B cell (primary cell): ENCODE measurements at regions not wholly inside any gene's neighbourhood (a gene's known extent, or its start where the extent isn't known, plus 50 kb on each side); places are given as distances from the start of the nearest gene placed in this dataset.

Experiments used
- ATAC-seq: fragments of 200-7000 bp; cut with Tn5 transposase; one replicate; pipeline ENCODE4 v1.10.0; 2021; ENCODE audit warnings: low read depth, mild to moderate bottlenecking, moderate number of reproducible peaks, moderate library complexity
- CTCF ChIA-PET: fragments of 350-600 bp; sonication (Branson Sonifier 250); formaldehyde crosslinking; loops from one replicate; lab custom pipeline; 2021; ENCODE audit warnings: antibody characterized with exemption, inconsistent platforms; lab: Charles Lee
- POLR2A ChIA-PET: fragments of 350-600 bp; sonication (Branson Sonifier 250); formaldehyde crosslinking; loops from one replicate; lab custom pipeline; 2021; ENCODE audit warnings: antibody characterized with exemption; lab: Charles Lee
- DNase-seq: peaks from one replicate; pipeline ENCODE4 v3.0.0; 2013
- H2AFZ ChIP-seq: 2 replicates; pipeline ENCODE4 v1.6.1; 2012; ENCODE audit warnings: mild to moderate bottlenecking, low read depth, low read length; ENCODE audit not compliant: insufficient read depth, poor library complexity, severe bottlenecking
- H3K27ac ChIP-seq, 2 donors: 1 replicate in 1 of 2; 2 replicates in 1 of 2; pipeline ENCODE4 v1.5.1; 2012 to 2013; ENCODE audit warnings: low read length in 2 of 2, mild to moderate bottlenecking in 2 of 2, moderate library complexity in 1 of 2
- H3K27me3 ChIP-seq, 4 experiments: fragments of 200-600 bp in 1 of 4; sonication (generic) in 1 of 4; replicated peaks in 1 of 4; 1 replicate in 2 of 4; 2 replicates in 2 of 4; pipeline versions ENCODE4 v1.6.1 to v1.7.0; 2013 to 2016; ENCODE audit warnings: low read length in 3 of 4, mild to moderate bottlenecking in 2 of 4, mixed read lengths in 1 of 4, moderate library complexity in 1 of 4; ENCODE audit not compliant: insufficient read depth in 4 of 4, control insufficient read depth in 3 of 4; ENCODE audit errors: control extremely low read depth in 1 of 4
- H3K36me3 ChIP-seq, 2 experiments: replicated peaks in 1 of 2; 1 replicate in 1 of 2; 2 replicates in 1 of 2; pipeline versions ENCODE4 v1.6.1 to v1.7.1; 2013; ENCODE audit warnings: low read length in 1 of 2; ENCODE audit not compliant: insufficient read depth in 2 of 2, control insufficient read depth in 1 of 2; ENCODE audit errors: control extremely low read depth in 1 of 2, extremely low read depth in 1 of 2
- H3K4me1 ChIP-seq, 2 donors: fragments of 200-600 bp in 1 of 2; sonication (generic) in 1 of 2; 1 replicate in 1 of 2; 2 replicates in 1 of 2; pipeline versions ENCODE4 v1.5.1 to v1.6.1; 2013 to 2017; ENCODE audit warnings: low read length in 2 of 2; ENCODE audit not compliant: control insufficient read depth in 2 of 2, insufficient read depth in 2 of 2
- H3K4me2 ChIP-seq: replicated peaks from 2 replicates; pipeline ENCODE3; 2012; ENCODE audit warnings: mild to moderate bottlenecking, low read depth, low read length; ENCODE audit not compliant: poor library complexity, severe bottlenecking
- H3K4me3 ChIP-seq, 5 experiments: fragments of 200-600 bp in 1 of 5; sonication (generic) in 1 of 5; 1 replicate in 3 of 5; 2 replicates in 2 of 5; pipeline versions ENCODE4 v1.5.1 to v1.7.0; 2011 to 2016; ENCODE audit warnings: low read length in 4 of 5, mild to moderate bottlenecking in 4 of 5, low read depth in 2 of 5, control low read depth in 1 of 5, moderate library complexity in 1 of 5; ENCODE audit not compliant: insufficient read depth in 1 of 5; ENCODE audit errors: control extremely low read depth in 1 of 5, extremely low read depth in 1 of 5
- H3K79me2 ChIP-seq: fragments of 200-600 bp; sonication (generic); one replicate; pipeline ENCODE4 v1.6.0; 2016; ENCODE audit warnings: low read length; ENCODE audit not compliant: control insufficient read depth, insufficient read depth
- H3K9ac ChIP-seq: fragments of 200-600 bp; sonication (generic); 2 replicates; pipeline ENCODE4 v1.6.1; 2017; ENCODE audit warnings: mild to moderate bottlenecking, low read length, moderate library complexity
- H3K9me3 ChIP-seq, 3 donors: one replicate each; pipeline versions ENCODE4 v1.6.1 to v1.7.1; 2013; ENCODE audit warnings: low read length in 2 of 3; ENCODE audit not compliant: control insufficient read depth in 2 of 3, insufficient read depth in 1 of 3; ENCODE audit errors: control extremely low read depth in 1 of 3
- H4K20me1 ChIP-seq: 2 replicates; pipeline ENCODE4 v1.6.0; 2012; ENCODE audit warnings: mild to moderate bottlenecking, low read length; ENCODE audit not compliant: insufficient read depth, control insufficient read depth, poor library complexity, severe bottlenecking
- H3K27ac Mint-ChIP-seq: one replicate; pipeline ENCODE4 v1.8.0; 2021; ENCODE audit warnings: mixed read lengths
- H3K27me3 Mint-ChIP-seq: one replicate; pipeline ENCODE4 v1.8.0; 2021; ENCODE audit warnings: mixed read lengths
- H3K4me1 Mint-ChIP-seq: one replicate; pipeline ENCODE4 v1.8.0; 2021; ENCODE audit warnings: mixed read lengths
- H3K4me3 Mint-ChIP-seq: one replicate; pipeline ENCODE4 v1.8.0; 2021; ENCODE audit warnings: mixed read lengths
- H3K9me3 Mint-ChIP-seq: one replicate; pipeline ENCODE4 v1.8.0; 2022; ENCODE audit warnings: mixed read lengths; ENCODE audit not compliant: insufficient read depth
- CTCF ChIP-seq: fragments of 200-600 bp; IDR thresholded peaks from one replicate; pipeline ENCODE4 v1.8.0; 2022; ENCODE audit warnings: antibody characterized with exemption, mild to moderate bottlenecking
- EZH2 ChIP-seq: IDR thresholded peaks from 2 replicates; pipeline ENCODE4 v1.6.1; 2012; ENCODE audit warnings: borderline replicate concordance, low read depth, mild to moderate bottlenecking, moderate library complexity, low read length; ENCODE audit not compliant: insufficient read depth, poor library complexity, severe bottlenecking
- WGBS: methylation state at CpG from one replicate; pipeline ENCODE4 v1.1.5; 2013; ENCODE audit warnings: missing lambda C conversion rate; ENCODE audit not compliant: insufficient coverage; 5-methylcytosine and 5-hydroxymethylcytosine counted together
- intact Hi-C: fragments of 100-400 bp; cut with micrococcal nuclease; formaldehyde crosslinking; loops from one replicate; pipeline ENCODE4 v1.10.0; 2022

- 20% methylated on average over 1 of the region's 5 CpGs for WGBS
- H3K4me1 ChIP-seq, result no peaks in the 10 kb centered on the region
- no peaks in the 10 kb centered on the region for H3K9me3 ChIP-seq
- no peaks in the 10 kb centered on the region for H3K36me3 ChIP-seq
- no peak overlapping the region for H3K9ac ChIP-seq
- intact Hi-C loops, result no loop called here
- no peak overlapping the region for H2AFZ ChIP-seq
- Mint-ChIP-seq H3K4me1 (no peaks in the 10 kb centered on the region), H3K9me3 (no peaks in the 10 kb centered on the region), H3K27me3 (peaks cover 61% of the 10 kb centered on the region), H3K27ac (no peak overlapping the region), H3K4me3 (no peak overlapping the region)
- ChIA-PET CTCF (no interaction called here), POLR2A (interaction anchor here (0.7 kb wide), 1 partner anchor 503 kb away, joined by 8 read pairs; no protein-coding TSS in a partner anchor)
- DNase-seq (no peak), ATAC-seq (no peak)
- no peak overlapping the region for H3K4me3 ChIP-seq
- H3K27ac ChIP-seq, result no peak overlapping the region
- H3K79me2 ChIP-seq, result no peaks in the 10 kb centered on the region
- H4K20me1 ChIP-seq, result no peaks in the 10 kb centered on the region
- H3K4me2 ChIP-seq, result no peak overlapping the region
- TF ChIP-seq EZH2, result no peak
- TF ChIP-seq CTCF, result no peak
- H3K27me3 ChIP-seq, result peaks cover 0 to 20% (median 9%) of the 10 kb centered on the region in 4 experiments
Measured at GRCh38 chr16:73545755-73546154, 497.8 kb upstream of the ZFHX3 start.

GRCh38 chr16:73545290-73545689 lies 497.4 kb upstream of the ZFHX3 start:
- H3K4me1 Mint-ChIP-seq, result no peaks in the 10 kb centered on the region
- no peak overlapping the region for H3K4me3 ChIP-seq
- H3K79me2 ChIP-seq, result no peaks in the 10 kb centered on the region
- no peak for TF ChIP-seq EZH2
- no peak for TF ChIP-seq CTCF
- ChIA-PET CTCF (no interaction called here), POLR2A (no interaction called here)
- no peak overlapping the region for H3K4me2 ChIP-seq
- no peaks in the 10 kb centered on the region for H3K4me1 ChIP-seq
- no peak overlapping the region for H3K27ac ChIP-seq
- H2AFZ ChIP-seq, result no peak overlapping the region
- DNase-seq (no peak), ATAC-seq (no peak)
- H3K4me3 Mint-ChIP-seq, result no peak overlapping the region
- H3K9me3 ChIP-seq, result no peaks in the 10 kb centered on the region
- no peaks in the 10 kb centered on the region for H3K36me3 ChIP-seq
- H4K20me1 ChIP-seq, result no peaks in the 10 kb centered on the region
- peaks cover 0 to 23% (median 9%) of the 10 kb centered on the region in 4 experiments for H3K27me3 ChIP-seq
- intact Hi-C loops, result no loop called here
- H3K27me3 Mint-ChIP-seq, result peaks cover 57% of the 10 kb centered on the region
- no peaks in the 10 kb centered on the region for H3K9me3 Mint-ChIP-seq
- no peak overlapping the region for H3K27ac Mint-ChIP-seq
- no CpG with 5 or more reads among the region's 8 CpGs for WGBS
- H3K9ac ChIP-seq, result no peak overlapping the region
